ENCODE measurements at regions not wholly inside any gene's neighbourhood (a gene's known extent, or its start where the extent isn't known, plus 50 kb on each side); places are given as distances from the start of the nearest gene placed in this dataset.

GRCh38 chr11:96551136-96551535 lies 161.3 kb downstream of the JRKL start:
- 48% methylated on average over 5 of the region's 5 CpGs for WGBS (ENCODE audit: insufficient coverage, low coverage, missing lambda C conversion rate)
- Histone ChIP-seq H3K4me2 (ENCODE audit: insufficient read depth, low read length) (no peak overlapping the region), H2AFZ (ENCODE audit: low read depth, low read length) (no peak overlapping the region), H3K4me1 (replicated peaks in 1 of 2; ENCODE audit: control insufficient read depth in 2 of 2, insufficient read depth in 2 of 2, low read length in 2 of 2) (no peaks in the 10 kb centered on the region), H3K9me1 (ENCODE audit: control insufficient read depth, insufficient read depth, low read length) (no peaks in the 10 kb centered on the region), H4K20me1 (replicated peaks; ENCODE audit: control insufficient read depth, insufficient read depth, low read length) (no peaks in the 10 kb centered on the region), H3K9me3 (replicated peaks; ENCODE audit: control insufficient read depth, insufficient read depth, low read depth, low read length) (no peaks in the 10 kb centered on the region), H3K27ac (ENCODE audit: extremely low read depth, low read depth, low read length) (no peak overlapping the region), H3K27me3 (ENCODE audit: control insufficient read depth in 2 of 2, insufficient read depth in 2 of 2, low read length in 2 of 2) (no peaks in the 10 kb centered on the region), H3K4me3 (no peak overlapping the region), H3K36me3 (ENCODE audit: control insufficient read depth, insufficient read depth, low read length) (no peaks in the 10 kb centered on the region), H3K9ac (ENCODE audit: insufficient read depth in 1 of 2, low read depth in 2 of 2, low read length in 2 of 2) (no peak overlapping the region), H3K79me2 (ENCODE audit: control insufficient read depth, insufficient read depth, low read length) (no peaks in the 10 kb centered on the region)
- ChIA-PET CTCF (ENCODE audit: low intra/inter-chr PET ratio) (no interaction called here), POLR2A (no interaction called here)
- DNase-seq (ENCODE audit: extremely low read depth in 1 of 4, low spot score in 3 of 4) = no peak
- in situ Hi-C loops (cut with MboI) (no loop called here), intact Hi-C loops (cut with micrococcal nuclease) (no loop called here)
- FAIRE-seq = no peak
- BruUV-seq (replicated peaks) = no TSS peak
- no peak for ATAC-seq
- TF ChIP-seq CREBBP (IDR thresholded peaks at IDR 0.05; ENCODE audit: low read depth, low read length) = no peak

- ATAC-seq (no peak), FAIRE-seq (no peak), DNase-seq (ENCODE audit: extremely low read depth in 1 of 4, low spot score in 3 of 4) (no peak)
- Histone ChIP-seq H3K27ac (ENCODE audit: extremely low read depth, low read depth, low read length) (no peak overlapping the region), H4K20me1 (replicated peaks; ENCODE audit: control insufficient read depth, insufficient read depth, low read length) (no peaks in the 10 kb centered on the region), H2AFZ (ENCODE audit: low read depth, low read length) (no peak overlapping the region), H3K79me2 (ENCODE audit: control insufficient read depth, insufficient read depth, low read length) (no peaks in the 10 kb centered on the region), H3K4me1 (replicated peaks in 1 of 2; ENCODE audit: control insufficient read depth in 2 of 2, insufficient read depth in 2 of 2, low read length in 2 of 2) (no peaks in the 10 kb centered on the region), H3K9me3 (replicated peaks; ENCODE audit: control insufficient read depth, insufficient read depth, low read depth, low read length) (no peaks in the 10 kb centered on the region), H3K9ac (ENCODE audit: insufficient read depth in 1 of 2, low read depth in 2 of 2, low read length in 2 of 2) (no peak overlapping the region), H3K4me3 (no peak overlapping the region), H3K36me3 (ENCODE audit: control insufficient read depth, insufficient read depth, low read length) (no peaks in the 10 kb centered on the region), H3K4me2 (ENCODE audit: insufficient read depth, low read length) (no peak overlapping the region), H3K27me3 (ENCODE audit: control insufficient read depth in 2 of 2, insufficient read depth in 2 of 2, low read length in 2 of 2) (no peaks in the 10 kb centered on the region), H3K9me1 (ENCODE audit: control insufficient read depth, insufficient read depth, low read length) (no peaks in the 10 kb centered on the region)
- in situ Hi-C loops (cut with MboI) (no loop called here), intact Hi-C loops (cut with micrococcal nuclease) (no loop called here)
- no TSS peak for BruUV-seq (replicated peaks)
- ChIA-PET POLR2A (no interaction called here), CTCF (ENCODE audit: low intra/inter-chr PET ratio) (no interaction called here)
- 24% methylated on average over 5 of the region's 5 CpGs for WGBS (ENCODE audit: insufficient coverage, low coverage, missing lambda C conversion rate)
- TF ChIP-seq PRMT5 (CRISPR knock-in tag; IDR thresholded peaks at IDR 0.05) (no peak), MGA (IDR thresholded peaks at IDR 0.05) (no peak), TAL1 (IDR thresholded peaks at IDR 0.05) (no peak), CC2D1A (IDR thresholded peaks at IDR 0.05) (no peak)
Observed at GRCh38 chr11:96554236-96554820, 164.5 kb downstream of the JRKL start.

Data from K562 (cell line).